SK-N-MC (cell line): ENCODE measurements at regions not wholly inside any gene's neighbourhood (a gene's known extent, or its start where the extent isn't known, plus 50 kb on each side); places are given as distances from the start of the nearest gene placed in this dataset.

Source experiments
- EZH2 ChIP-seq: fragments of 200-600 bp; sonication (generic); IDR thresholded peaks from one replicate; pipeline ENCODE4 v1.6.1; 2017; ENCODE audit warnings: antibody characterized with exemption
- POLR2AphosphoS5 ChIP-seq: IDR thresholded peaks from 2 replicates; pipeline ENCODE4 v1.6.1; 2012; ENCODE audit warnings: mild to moderate bottlenecking, low read depth, low read length, borderline replicate concordance

DNA sequence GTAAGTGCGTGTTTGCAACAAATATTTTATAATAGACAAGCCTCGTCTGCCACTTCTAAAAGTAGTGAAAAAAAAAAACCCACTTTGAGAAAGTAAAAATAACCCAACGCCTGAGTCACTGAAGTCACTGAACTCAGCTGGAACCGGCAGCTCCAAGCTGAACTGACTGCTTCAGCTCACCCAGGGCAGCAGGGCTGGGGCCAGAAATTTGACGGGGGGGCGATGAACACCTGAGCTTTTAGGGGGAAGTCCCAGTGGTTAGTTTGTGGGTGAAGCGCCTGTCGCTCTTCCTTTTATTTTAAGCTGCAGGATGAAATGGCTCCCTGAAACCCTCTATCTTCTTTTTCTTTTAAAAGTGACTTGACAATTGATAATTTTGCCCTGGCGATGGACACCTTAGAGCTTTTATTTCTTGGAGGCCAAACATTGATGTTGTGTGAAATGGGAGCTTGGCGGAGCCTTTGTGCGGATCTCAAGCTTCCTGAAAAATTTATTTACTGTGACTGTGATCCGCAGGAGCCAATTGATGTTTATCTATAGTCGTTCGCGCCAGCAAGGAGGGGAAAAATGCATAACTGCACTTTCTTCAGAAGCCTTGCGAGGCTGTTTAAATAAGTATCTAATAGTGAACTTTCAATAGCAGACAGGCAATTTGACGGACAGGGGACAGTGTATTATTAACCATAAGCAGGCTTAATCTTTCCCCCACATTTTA is 173.2 kb upstream of the MYL2 start:
- TF ChIP-seq EZH2 (no peak), POLR2AphosphoS5 (no peak)
